Stimulated activated CD4-positive, alpha-beta T cell treated with anti-CD3 and anti-CD28 coated beads, TNF-alpha, amount 100 ng/mL, for 1 hour (primary cell): ENCODE measurements at regions not wholly inside any gene's neighbourhood (a gene's known extent, or its start where the extent isn't known, plus 50 kb on each side); places are given as distances from the start of the nearest gene placed in this dataset.
"Not testable (repeated sequence)": the region's sequence is repeated elsewhere in the genome, so short reads cannot be mapped to it uniquely, and the experiment has no call there.

ENCODE experiments used
- DNase-seq, 3 donors: peaks; one replicate each; pipeline ENCODE4 v3.0.0-alpha.2; 2020; ENCODE audit warnings: low read depth in 3 of 3, low spot score in 1 of 3

GRCh38 chr16:70014915-70015314 is 63.8 kb downstream of the CLEC18A start:
- not testable (repeated sequence) for DNase-seq

- not testable (repeated sequence) for DNase-seq
Observed at GRCh38 chr16:70016751-70017150, 65.6 kb downstream of the CLEC18A start.

DNA sequence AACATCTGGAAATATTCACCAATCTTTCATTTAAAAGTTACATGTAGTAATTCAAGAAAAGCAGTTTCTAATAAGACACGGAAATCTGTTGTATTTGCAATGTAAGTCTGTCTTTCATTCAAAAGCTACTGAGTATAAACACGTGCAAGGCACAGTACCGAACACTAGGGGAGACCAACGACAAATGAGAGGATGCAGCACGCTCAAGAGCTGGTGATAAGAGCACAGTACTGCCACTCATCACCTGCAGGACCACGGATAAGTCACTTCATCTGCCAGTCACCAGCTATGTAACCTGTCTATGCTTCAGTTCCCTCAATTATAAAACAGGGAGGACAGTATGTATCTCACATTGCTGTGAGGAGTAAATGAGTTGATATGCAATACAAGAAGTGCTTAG is 67.1 kb downstream of the CLEC18A start:
- peak in 2 of 3 donors; percentile 19 to 23 for DNase-seq

GRCh38 chr16:70023207-70023606 is 72.1 kb downstream of the CLEC18A start:
- DNase-seq, result not testable (repeated sequence)

DNA sequence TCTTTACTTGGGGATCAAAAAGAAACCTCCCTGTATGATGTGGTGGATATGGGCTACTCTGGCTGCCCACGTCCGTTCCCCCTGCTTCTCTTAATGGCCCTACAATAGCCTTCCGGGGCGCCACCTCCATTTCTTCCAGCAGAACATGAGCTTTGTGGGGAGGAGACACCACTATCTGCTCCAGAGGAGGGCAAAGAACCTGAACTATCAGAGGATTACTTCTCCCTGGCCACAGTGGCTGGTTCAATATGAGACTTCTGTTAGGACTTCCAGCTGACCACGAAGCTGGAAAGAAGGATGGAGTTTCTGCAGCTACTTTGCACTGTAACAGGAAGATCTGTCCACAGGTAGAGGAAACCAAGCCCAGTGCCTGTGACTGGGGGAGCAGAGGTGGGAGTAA is 72.8 kb downstream of the CLEC18A start:
- not testable (repeated sequence) for DNase-seq

GRCh38 chr16:70026165-70026854 is 75.2 kb downstream of the CLEC18A start:
- DNase-seq, result peak in 2 of 3 donors; percentile 18 to 21

DNA sequence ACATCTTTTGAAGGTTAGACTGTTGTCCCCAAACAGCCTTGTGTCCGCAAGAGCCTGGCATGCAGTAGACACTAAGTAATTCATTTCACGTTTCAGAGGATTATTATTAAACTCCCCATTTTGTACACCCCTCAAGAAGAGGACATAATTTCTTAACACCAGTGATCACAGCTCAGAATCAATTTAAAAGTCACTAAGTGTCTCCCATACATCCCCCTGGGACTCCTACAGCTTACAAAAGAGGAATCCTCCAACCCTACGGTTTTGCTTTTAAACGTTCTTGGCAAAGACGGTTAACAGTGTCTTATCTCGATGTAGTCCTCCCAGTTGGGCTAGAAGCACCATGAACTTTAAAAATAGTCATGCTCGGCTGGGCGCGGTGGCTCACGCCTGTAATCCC is 81.2 kb upstream of the PDPR start:
- not testable (repeated sequence) for DNase-seq

DNA sequence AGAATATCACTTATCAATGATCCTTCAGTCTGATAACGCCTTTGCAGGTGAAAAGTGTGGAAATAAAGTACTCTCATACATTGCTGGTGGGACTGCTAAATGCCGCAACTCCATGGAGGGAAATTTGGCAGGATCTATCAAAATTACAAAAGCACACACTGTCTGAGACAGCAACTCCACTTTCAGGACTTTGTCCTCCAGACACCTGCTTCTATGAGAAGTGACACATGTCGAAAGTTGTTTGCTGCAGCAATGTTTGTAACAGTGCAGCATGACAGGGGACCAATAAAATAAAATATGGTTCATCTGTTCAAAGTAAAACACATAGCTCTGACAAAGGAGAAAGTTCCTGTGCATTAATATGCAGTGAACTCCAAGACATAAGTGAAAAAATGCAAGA is 76.2 kb upstream of the PDPR start:
- not testable (repeated sequence) for DNase-seq

DNA sequence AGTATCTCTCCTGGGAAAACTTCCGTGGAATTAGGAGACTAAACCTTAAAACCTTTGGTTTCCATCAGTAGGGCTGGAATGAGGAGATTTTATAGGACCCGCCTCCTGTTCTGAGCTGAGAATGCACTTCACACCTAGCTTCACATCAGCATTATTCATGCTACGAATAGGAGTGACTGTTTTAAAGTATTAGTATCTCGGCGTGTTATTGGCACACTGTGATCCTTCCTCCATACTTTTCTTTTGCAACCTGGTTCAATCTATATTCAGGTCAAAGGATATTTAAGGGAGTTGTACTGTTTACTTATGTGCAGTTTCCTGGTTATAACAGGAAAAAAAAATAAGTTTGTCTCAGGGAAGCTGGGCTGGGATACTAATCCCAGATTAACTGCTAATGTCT is 73.6 kb upstream of the PDPR start:
- DNase-seq, result not testable (repeated sequence)

DNA sequence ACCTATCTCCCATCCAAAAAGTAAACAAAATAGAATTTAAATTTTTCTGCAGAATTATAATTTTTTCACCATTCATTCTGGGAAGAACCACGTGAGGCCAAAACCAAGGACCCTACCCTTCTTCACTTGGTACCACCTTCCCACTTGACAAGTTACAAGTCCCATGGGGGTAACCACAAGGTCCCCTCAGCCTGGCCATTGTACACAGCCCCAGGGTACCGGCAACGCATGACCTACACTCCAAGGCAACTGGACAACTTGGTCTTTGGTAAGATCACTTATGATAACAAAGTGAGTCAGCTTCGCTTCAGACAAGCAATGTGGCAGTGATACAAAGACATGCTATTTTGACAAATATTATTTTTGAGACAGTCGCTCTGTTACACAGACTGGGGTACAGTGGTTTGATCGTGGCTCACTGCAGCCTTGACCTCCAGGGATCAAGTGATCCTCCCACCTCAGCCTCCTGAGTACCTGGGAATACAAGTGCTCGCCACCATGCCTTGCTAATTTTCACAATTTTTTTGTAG is 70.5 kb upstream of the PDPR start:
- DNase-seq, result not testable (repeated sequence)

DNA sequence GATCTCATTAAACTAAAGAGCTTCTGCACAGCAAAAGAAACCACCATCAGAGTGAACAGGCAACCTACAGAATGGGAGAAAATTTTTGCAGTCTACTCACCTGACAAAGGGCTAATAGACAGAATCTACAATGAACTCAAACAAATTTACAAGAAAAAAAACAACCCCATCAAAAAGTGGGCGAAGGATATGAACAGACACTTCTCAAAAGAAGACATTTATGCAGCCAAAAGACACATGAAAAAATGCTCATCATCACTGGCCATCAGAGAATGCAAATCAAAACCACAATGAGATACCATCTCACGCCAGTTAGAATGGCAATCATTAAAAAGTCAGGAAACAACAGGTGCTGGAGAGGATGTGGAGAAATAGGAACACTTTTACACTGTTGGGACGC is 67.6 kb upstream of the PDPR start:
- not testable (repeated sequence) for DNase-seq

- DNase-seq, result not testable (repeated sequence)
Observed at GRCh38 chr16:70048083-70048482, 66.0 kb upstream of the PDPR start.

GRCh38 chr16:70058056-70058455 is 56.1 kb upstream of the PDPR start:
- DNase-seq, result not testable (repeated sequence)

DNA sequence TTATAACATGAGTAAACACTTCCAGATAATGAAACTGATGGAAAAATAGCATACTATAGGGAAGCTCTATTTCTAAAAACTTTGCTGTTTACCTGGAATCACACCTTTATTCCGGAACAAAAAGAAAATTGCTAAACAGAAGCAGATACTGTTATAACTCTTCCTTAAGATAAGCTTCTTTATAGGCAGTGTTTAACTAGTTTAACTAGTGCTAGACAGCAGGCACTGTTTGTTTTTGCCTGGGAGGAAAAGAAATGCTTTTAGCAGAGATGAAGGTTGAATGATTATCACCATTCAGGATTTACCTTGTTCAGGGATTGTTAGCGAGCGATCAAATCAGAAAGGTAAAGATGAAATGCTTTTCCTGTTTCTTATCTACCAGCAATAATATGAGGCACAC is 54.7 kb upstream of the PDPR start:
- not testable (repeated sequence) for DNase-seq

DNA sequence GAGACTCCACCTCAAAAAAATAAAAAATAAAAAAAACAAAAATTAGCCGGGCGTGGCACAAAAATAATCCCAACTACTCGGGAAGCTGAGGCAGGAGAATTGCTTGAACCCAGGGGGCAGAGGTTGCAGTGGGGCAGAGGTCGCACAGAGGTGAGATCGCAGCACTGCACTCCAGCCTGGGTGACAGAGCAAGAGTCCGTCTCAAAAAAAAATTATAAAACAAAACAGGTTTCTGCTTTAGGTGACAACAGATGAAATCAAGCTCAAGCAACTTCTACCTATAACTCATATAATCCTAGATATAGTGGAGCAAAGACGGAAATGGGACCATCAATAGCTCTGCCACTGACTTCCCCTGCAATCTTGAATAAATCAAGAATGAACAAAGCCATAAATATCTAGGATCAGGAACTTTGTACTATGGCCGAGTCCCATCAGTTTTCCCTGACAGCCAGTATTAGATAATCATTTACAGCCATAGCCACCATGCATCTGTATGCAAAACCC is 53.6 kb upstream of the PDPR start:
- not testable (repeated sequence) for DNase-seq

- DNase-seq, result not testable (repeated sequence)
Observed at GRCh38 chr16:70061671-70062218, 52.4 kb upstream of the PDPR start.

GRCh38 chr16:70062947-70063346 is 51.2 kb upstream of the PDPR start:
- not testable (repeated sequence) for DNase-seq
